SK-N-SH treated with all-trans-retinoic acid at 6 μM for 48 hours (cell line): ENCODE measurements at regions not wholly inside any gene's neighbourhood (a gene's known extent, or its start where the extent isn't known, plus 50 kb on each side); places are given as distances from the start of the nearest gene placed in this dataset.

Source experiments
- TOX ChIP-seq: fragments of 250-450 bp; sonication (Bioruptor Pico); IDR thresholded peaks from 2 replicates; pipeline ENCODE4 v1.8.0; 2021; ENCODE audit warnings: mild to moderate bottlenecking, moderate library complexity, borderline replicate concordance
- ZFP30 ChIP-seq: fragments of 450-650 bp; formaldehyde crosslinking; IDR thresholded peaks from 2 replicates; pipeline ENCODE4 v1.5.0; 2022; ENCODE audit warnings: mild to moderate bottlenecking, moderate library complexity
- ZNF8 ChIP-seq: fragments of 450-650 bp; formaldehyde crosslinking; IDR thresholded peaks from 2 replicates; pipeline ENCODE4 v1.5.0; 2020; ENCODE audit warnings: mild to moderate bottlenecking, moderate library complexity
- TF ChIP-seq, protein P1 (sequence below): fragments of 250-450 bp; sonication (Bioruptor Pico); IDR thresholded peaks from 2 replicates; pipeline ENCODE4 v1.5.1; 2020; ENCODE audit warnings: low read depth, mild to moderate bottlenecking, moderate library complexity
- TF ChIP-seq, protein P2 (sequence below): fragments of 250-450 bp; sonication (Bioruptor Pico); IDR thresholded peaks from 2 replicates; pipeline ENCODE4 v1.8.0; 2021; ENCODE audit warnings: low read depth, mild to moderate bottlenecking, moderate library complexity, borderline replicate concordance
- TF ChIP-seq, protein P3 (sequence below): fragments of 250-450 bp; sonication (Bioruptor Pico); IDR thresholded peaks from 2 replicates; pipeline ENCODE4 v1.5.0; 2020; ENCODE audit warnings: mild to moderate bottlenecking, moderate library complexity

DNA sequence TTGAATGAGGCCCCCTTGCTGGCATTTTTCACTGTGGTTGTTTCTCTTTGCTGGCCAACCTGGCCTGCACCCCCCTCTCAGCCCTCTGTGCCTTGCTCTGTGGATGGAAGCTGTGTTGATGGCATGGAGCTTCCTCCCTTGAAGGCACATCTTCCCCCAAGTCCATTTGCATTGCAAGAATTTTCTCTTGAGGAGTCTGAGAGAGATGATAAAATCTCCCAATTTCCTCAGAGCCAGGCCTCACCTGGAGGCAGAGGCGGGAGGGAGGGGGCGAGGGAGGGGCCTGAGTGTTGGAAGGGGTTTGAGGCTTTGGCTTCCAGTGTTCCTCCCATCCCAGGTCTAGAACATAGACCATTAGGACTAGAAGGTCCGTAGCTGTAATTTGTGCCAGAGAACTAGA is 175.1 kb downstream of the SCP2D1 start:
- TF ChIP-seq TOX (CRISPR knock-in tag) (no peak), ZFP30 (CRISPR knock-in tag) (no peak), ZNF8 (CRISPR knock-in tag) (no peak)
- TF ChIP-seq, protein P1, sequence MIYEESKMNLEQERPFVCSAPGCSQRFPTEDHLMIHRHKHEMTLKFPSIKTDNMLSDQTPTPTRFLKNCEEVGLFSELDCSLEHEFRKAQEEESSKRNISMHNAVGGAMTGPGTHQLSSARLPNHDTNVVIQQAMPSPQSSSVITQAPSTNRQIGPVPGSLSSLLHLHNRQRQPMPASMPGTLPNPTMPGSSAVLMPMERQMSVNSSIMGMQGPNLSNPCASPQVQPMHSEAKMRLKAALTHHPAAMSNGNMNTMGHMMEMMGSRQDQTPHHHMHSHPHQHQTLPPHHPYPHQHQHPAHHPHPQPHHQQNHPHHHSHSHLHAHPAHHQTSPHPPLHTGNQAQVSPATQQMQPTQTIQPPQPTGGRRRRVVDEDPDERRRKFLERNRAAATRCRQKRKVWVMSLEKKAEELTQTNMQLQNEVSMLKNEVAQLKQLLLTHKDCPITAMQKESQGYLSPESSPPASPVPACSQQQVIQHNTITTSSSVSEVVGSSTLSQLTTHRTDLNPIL (CRISPR knock-in tag) = no peak
- TF ChIP-seq, protein P2, sequence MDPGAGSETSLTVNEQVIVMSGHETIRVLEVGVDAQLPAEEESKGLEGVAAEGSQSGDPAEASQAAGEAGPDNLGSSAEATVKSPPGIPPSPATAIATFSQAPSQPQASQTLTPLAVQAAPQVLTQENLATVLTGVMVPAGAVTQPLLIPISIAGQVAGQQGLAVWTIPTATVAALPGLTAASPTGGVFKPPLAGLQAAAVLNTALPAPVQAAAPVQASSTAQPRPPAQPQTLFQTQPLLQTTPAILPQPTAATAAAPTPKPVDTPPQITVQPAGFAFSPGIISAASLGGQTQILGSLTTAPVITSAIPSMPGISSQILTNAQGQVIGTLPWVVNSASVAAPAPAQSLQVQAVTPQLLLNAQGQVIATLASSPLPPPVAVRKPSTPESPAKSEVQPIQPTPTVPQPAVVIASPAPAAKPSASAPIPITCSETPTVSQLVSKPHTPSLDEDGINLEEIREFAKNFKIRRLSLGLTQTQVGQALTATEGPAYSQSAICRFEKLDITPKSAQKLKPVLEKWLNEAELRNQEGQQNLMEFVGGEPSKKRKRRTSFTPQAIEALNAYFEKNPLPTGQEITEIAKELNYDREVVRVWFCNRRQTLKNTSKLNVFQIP (CRISPR knock-in tag) = no peak
- TF ChIP-seq, protein P3, sequence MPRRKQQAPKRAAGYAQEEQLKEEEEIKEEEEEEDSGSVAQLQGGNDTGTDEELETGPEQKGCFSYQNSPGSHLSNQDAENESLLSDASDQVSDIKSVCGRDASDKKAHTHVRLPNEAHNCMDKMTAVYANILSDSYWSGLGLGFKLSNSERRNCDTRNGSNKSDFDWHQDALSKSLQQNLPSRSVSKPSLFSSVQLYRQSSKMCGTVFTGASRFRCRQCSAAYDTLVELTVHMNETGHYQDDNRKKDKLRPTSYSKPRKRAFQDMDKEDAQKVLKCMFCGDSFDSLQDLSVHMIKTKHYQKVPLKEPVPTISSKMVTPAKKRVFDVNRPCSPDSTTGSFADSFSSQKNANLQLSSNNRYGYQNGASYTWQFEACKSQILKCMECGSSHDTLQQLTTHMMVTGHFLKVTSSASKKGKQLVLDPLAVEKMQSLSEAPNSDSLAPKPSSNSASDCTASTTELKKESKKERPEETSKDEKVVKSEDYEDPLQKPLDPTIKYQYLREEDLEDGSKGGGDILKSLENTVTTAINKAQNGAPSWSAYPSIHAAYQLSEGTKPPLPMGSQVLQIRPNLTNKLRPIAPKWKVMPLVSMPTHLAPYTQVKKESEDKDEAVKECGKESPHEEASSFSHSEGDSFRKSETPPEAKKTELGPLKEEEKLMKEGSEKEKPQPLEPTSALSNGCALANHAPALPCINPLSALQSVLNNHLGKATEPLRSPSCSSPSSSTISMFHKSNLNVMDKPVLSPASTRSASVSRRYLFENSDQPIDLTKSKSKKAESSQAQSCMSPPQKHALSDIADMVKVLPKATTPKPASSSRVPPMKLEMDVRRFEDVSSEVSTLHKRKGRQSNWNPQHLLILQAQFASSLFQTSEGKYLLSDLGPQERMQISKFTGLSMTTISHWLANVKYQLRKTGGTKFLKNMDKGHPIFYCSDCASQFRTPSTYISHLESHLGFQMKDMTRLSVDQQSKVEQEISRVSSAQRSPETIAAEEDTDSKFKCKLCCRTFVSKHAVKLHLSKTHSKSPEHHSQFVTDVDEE (CRISPR knock-in tag) = no peak
